ENCODE measurements at regions not wholly inside any gene's neighbourhood (a gene's known extent, or its start where the extent isn't known, plus 50 kb on each side); places are given as distances from the start of the nearest gene placed in this dataset.

GRCh38 chr13:74067818-74068217, 66.4 kb downstream of the KLF12 start:
- H3K79me2 ChIP-seq (ENCODE audit: insufficient read depth, low read length) = peaks cover 13% of the 10 kb centered on the region
- H3K27me3 ChIP-seq (ENCODE audit: insufficient read depth, low read length) = no peaks in the 10 kb centered on the region

GRCh38 chr13:74066937-74067336, 67.3 kb downstream of the KLF12 start:
- Histone ChIP-seq H3K9me3 (ENCODE audit: low read length) (no peaks in the 10 kb centered on the region), H3K4me3 (ENCODE audit: low read depth, low read length, poor library complexity, severe bottlenecking) (no peak overlapping the region), H2AFZ (ENCODE audit: low read length) (no peak overlapping the region), H3K36me3 (ENCODE audit: insufficient read depth, low read length) (no peaks in the 10 kb centered on the region; the same call in 1 of the 2 replicates), H3F3A (ENCODE audit: insufficient read depth, low read length) (peaks cover 4% of the 10 kb centered on the region; the same call in 1 of the 2 replicates), H3K79me2 (ENCODE audit: insufficient read depth, low read length) (peaks cover 12% of the 10 kb centered on the region), H4K20me1 (ENCODE audit: insufficient read depth, low read length) (no peaks in the 10 kb centered on the region), H3K4me1 (ENCODE audit: insufficient read depth, low read length, severe bottlenecking) (peaks cover 76% of the 10 kb centered on the region), H3K9me2 (ENCODE audit: low read depth, low read length) (no peaks in the 10 kb centered on the region), H3K4me2 (ENCODE audit: low read length) (no peak overlapping the region), H3K27me3 (ENCODE audit: insufficient read depth, low read length) (no peaks in the 10 kb centered on the region), H3K9ac (ENCODE audit: low read length) (no peak overlapping the region), H3K27ac (ENCODE audit: low read depth, low read length, poor library complexity, severe bottlenecking) (no peak overlapping the region)
- no peak for TF ChIP-seq EZH2 (IDR thresholded peaks at IDR 0.05; ENCODE audit: borderline replicate concordance, low read length)
- TF ChIP-seq, protein P1, sequence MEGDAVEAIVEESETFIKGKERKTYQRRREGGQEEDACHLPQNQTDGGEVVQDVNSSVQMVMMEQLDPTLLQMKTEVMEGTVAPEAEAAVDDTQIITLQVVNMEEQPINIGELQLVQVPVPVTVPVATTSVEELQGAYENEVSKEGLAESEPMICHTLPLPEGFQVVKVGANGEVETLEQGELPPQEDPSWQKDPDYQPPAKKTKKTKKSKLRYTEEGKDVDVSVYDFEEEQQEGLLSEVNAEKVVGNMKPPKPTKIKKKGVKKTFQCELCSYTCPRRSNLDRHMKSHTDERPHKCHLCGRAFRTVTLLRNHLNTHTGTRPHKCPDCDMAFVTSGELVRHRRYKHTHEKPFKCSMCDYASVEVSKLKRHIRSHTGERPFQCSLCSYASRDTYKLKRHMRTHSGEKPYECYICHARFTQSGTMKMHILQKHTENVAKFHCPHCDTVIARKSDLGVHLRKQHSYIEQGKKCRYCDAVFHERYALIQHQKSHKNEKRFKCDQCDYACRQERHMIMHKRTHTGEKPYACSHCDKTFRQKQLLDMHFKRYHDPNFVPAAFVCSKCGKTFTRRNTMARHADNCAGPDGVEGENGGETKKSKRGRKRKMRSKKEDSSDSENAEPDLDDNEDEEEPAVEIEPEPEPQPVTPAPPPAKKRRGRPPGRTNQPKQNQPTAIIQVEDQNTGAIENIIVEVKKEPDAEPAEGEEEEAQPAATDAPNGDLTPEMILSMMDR (IDR thresholded peaks at IDR 0.05; ENCODE audit: low read length) = no peak

More at GRCh38 chr13:74067818-74068217, 66.4 kb downstream of the KLF12 start:
- H3K36me3 ChIP-seq (ENCODE audit: insufficient read depth, low read length) = peaks cover 5% of the 10 kb centered on the region
- H3K4me2 ChIP-seq (ENCODE audit: low read length) = no peak overlapping the region
- H3K9ac ChIP-seq (ENCODE audit: low read length) = no peak overlapping the region
- H3K9me3 ChIP-seq (ENCODE audit: low read length) = no peaks in the 10 kb centered on the region
- peaks cover 4% of the 10 kb centered on the region; the same call in 1 of the 2 replicates for H3F3A ChIP-seq (ENCODE audit: insufficient read depth, low read length)
- no peak overlapping the region for H2AFZ ChIP-seq (ENCODE audit: low read length)
- no peaks in the 10 kb centered on the region for H4K20me1 ChIP-seq (ENCODE audit: insufficient read depth, low read length)
- no peaks in the 10 kb centered on the region for H3K9me2 ChIP-seq (ENCODE audit: low read depth, low read length)
- no peak overlapping the region for H3K4me3 ChIP-seq (ENCODE audit: low read depth, low read length, poor library complexity, severe bottlenecking)
- no peak overlapping the region for H3K27ac ChIP-seq (ENCODE audit: low read depth, low read length, poor library complexity, severe bottlenecking)
- TF ChIP-seq, protein P1 (IDR thresholded peaks at IDR 0.05; ENCODE audit: low read length) = no peak
- TF ChIP-seq EZH2 (IDR thresholded peaks at IDR 0.05; ENCODE audit: borderline replicate concordance, low read length) = no peak
- peaks cover 67% of the 10 kb centered on the region for H3K4me1 ChIP-seq (ENCODE audit: insufficient read depth, low read length, severe bottlenecking)

- Histone ChIP-seq H3K4me3 (ENCODE audit: low read depth, low read length, poor library complexity, severe bottlenecking) (no peak overlapping the region), H2AFZ (ENCODE audit: low read length) (no peak overlapping the region), H3K9ac (ENCODE audit: low read length) (no peak overlapping the region), H3K4me1 (ENCODE audit: insufficient read depth, low read length, severe bottlenecking) (peaks cover 63% of the 10 kb centered on the region), H3K9me2 (ENCODE audit: low read depth, low read length) (no peaks in the 10 kb centered on the region), H3K4me2 (ENCODE audit: low read length) (no peak overlapping the region), H3K79me2 (ENCODE audit: insufficient read depth, low read length) (peaks cover 8% of the 10 kb centered on the region), H3K9me3 (ENCODE audit: low read length) (peaks cover 2% of the 10 kb centered on the region; the same call in 1 of the 2 replicates), H3K27ac (ENCODE audit: low read depth, low read length, poor library complexity, severe bottlenecking) (peak overlapping the region; percentile 82), H3F3A (ENCODE audit: insufficient read depth, low read length) (peaks cover 4% of the 10 kb centered on the region; the same call in 1 of the 2 replicates), H3K36me3 (ENCODE audit: insufficient read depth, low read length) (peaks cover 6% of the 10 kb centered on the region; the same call in 1 of the 2 replicates), H3K27me3 (ENCODE audit: insufficient read depth, low read length) (no peaks in the 10 kb centered on the region), H4K20me1 (ENCODE audit: insufficient read depth, low read length) (no peaks in the 10 kb centered on the region)
- TF ChIP-seq EZH2 (IDR thresholded peaks at IDR 0.05; ENCODE audit: borderline replicate concordance, low read length) = no peak
- TF ChIP-seq, protein P1 (IDR thresholded peaks at IDR 0.05; ENCODE audit: low read length) = no peak
Measured at GRCh38 chr13:74064805-74065312, 69.3 kb downstream of the KLF12 start.
